K562 (cell line): ENCODE measurements at regions not wholly inside any gene's neighbourhood (a gene's known extent, or its start where the extent isn't known, plus 50 kb on each side); places are given as distances from the start of the nearest gene placed in this dataset.
"Not testable (repeated sequence)": the region's sequence is repeated elsewhere in the genome, so short reads cannot be mapped to it uniquely, and the experiment has no call there.

ENCODE experiments used
- ATAC-seq: fragments of 200-7000 bp; cut with Tn5 transposase; 3 replicates; pipeline ENCODE4 v1.9.1; 2020; ENCODE audit warnings: moderate library complexity
- BruUV-seq: library from RNA; stranded (reverse); fragments of 400-500 nt; replicated peaks from 2 replicates; lab custom pipeline; 2021; lab: Mats Ljungman, UMichigan
- CTCF ChIA-PET: fragments of 300-600 bp; formaldehyde crosslinking; extraction: SDS; loops from one replicate; lab custom pipeline; 2021; ENCODE audit warnings: low intra/inter-chr PET ratio; lab: Yijun Ruan, JAX
- POLR2A ChIA-PET: fragments of 300-600, 350-650 bp; sonication (Branson Sonifier 250); formaldehyde crosslinking; extraction: SDS; loops from one replicate; lab custom pipeline; 2021; ENCODE audit warnings: antibody characterized with exemption, inconsistent platforms; lab: Yijun Ruan, JAX
- DNase-seq, 4 experiments: peaks; one replicate each; pipeline versions ENCODE4 v3.0.0 to v3.0.0-alpha.2; 2011 to 2018; ENCODE audit warnings: low spot score in 3 of 4, mixed read lengths in 3 of 4; ENCODE audit errors: extremely low read depth in 1 of 4
- FAIRE-seq: peaks from 2 replicates; lab custom pipeline; 2011; peaks lifted over from hg19 to GRCh38; lab: Jason Lieb, UNC
- H2AFZ ChIP-seq: 2 replicates; pipeline ENCODE4 v1.6.0; 2011; ENCODE audit warnings: low read depth, low read length, control low read depth, inconsistent platforms
- H3K27ac ChIP-seq: fragments of 200-600 bp; 3 replicates; pipeline ENCODE4 v1.8.0; 2011; ENCODE audit warnings: low read depth, mild to moderate bottlenecking, control low read depth, inconsistent platforms, low read length, moderate library complexity, mixed read lengths; ENCODE audit errors: extremely low read depth
- H3K27me3 ChIP-seq, 2 experiments: fragments of 300-600 bp in 1 of 2; 2 replicates in 1 of 2; 3 replicates in 1 of 2; pipeline versions ENCODE4 v1.6.0 to v1.8.0; 2011; ENCODE audit warnings: inconsistent platforms in 2 of 2, low read length in 2 of 2, mild to moderate bottlenecking in 1 of 2, mixed read lengths in 1 of 2, moderate library complexity in 1 of 2; ENCODE audit not compliant: control insufficient read depth in 2 of 2, insufficient read depth in 2 of 2
- H3K36me3 ChIP-seq: fragments of 300-600 bp; 3 replicates; pipeline ENCODE4 v1.8.0; 2011; ENCODE audit warnings: mild to moderate bottlenecking, low read length, inconsistent platforms; ENCODE audit not compliant: control insufficient read depth, insufficient read depth
- H3K4me1 ChIP-seq, 2 experiments: fragments of 200-600 bp in 1 of 2; replicated peaks in 1 of 2; 2 replicates in 1 of 2; 3 replicates in 1 of 2; pipeline versions ENCODE4 v1.5.1 to v1.8.0; 2011; ENCODE audit warnings: inconsistent platforms in 2 of 2, low read length in 2 of 2, mild to moderate bottlenecking in 1 of 2, mixed read lengths in 1 of 2, moderate library complexity in 1 of 2; ENCODE audit not compliant: control insufficient read depth in 2 of 2, insufficient read depth in 2 of 2
- H3K4me2 ChIP-seq: 2 replicates; pipeline ENCODE4 v1.6.1; 2011; ENCODE audit warnings: low read length, control low read depth, inconsistent platforms, mixed read lengths; ENCODE audit not compliant: insufficient read depth
- H3K4me3 ChIP-seq: fragments of 200-600 bp; sonication (generic), shearing (Covaris generic); 2 replicates; pipeline ENCODE4 v1.5.1; 2016; ENCODE audit warnings: control low read depth, inconsistent platforms
- H3K79me2 ChIP-seq: fragments of 200-600 bp; 3 replicates; pipeline ENCODE4 v1.8.0; 2011; ENCODE audit warnings: low read length, inconsistent platforms; ENCODE audit not compliant: control insufficient read depth, insufficient read depth
- H3K9ac ChIP-seq, 2 experiments: 2 replicates each; pipeline versions ENCODE4 v1.6.0 to v1.6.1; 2011; ENCODE audit warnings: low read depth in 2 of 2, low read length in 2 of 2, control low read depth in 1 of 2, inconsistent platforms in 1 of 2, mild to moderate bottlenecking in 1 of 2, mixed read lengths in 1 of 2; ENCODE audit not compliant: insufficient read depth in 1 of 2
- H3K9me1 ChIP-seq: one replicate; pipeline ENCODE4 v1.6.0; 2011; ENCODE audit warnings: inconsistent platforms, mild to moderate bottlenecking, low read length, moderate library complexity; ENCODE audit not compliant: control insufficient read depth, insufficient read depth
- H3K9me3 ChIP-seq: replicated peaks from 2 replicates; pipeline ENCODE4 v1.5.1; 2011; ENCODE audit warnings: low read depth, low read length, inconsistent platforms; ENCODE audit not compliant: control insufficient read depth, insufficient read depth
- H4K20me1 ChIP-seq: replicated peaks from 2 replicates; pipeline ENCODE4 v1.6.1; 2011; ENCODE audit warnings: low read length, inconsistent platforms, mixed read lengths; ENCODE audit not compliant: control insufficient read depth, insufficient read depth
- ESRRA ChIP-seq: fragments of 450-650 bp; IDR thresholded peaks from 2 replicates; pipeline ENCODE4 v1.6.1; 2014; ENCODE audit warnings: low read depth, mild to moderate bottlenecking, moderate library complexity, borderline replicate concordance
- WGBS: fragments of 100-300 bp; shearing (Covaris generic); methylation state at CpG from one replicate; pipeline ENCODE4 v1.1.6; 2016; ENCODE audit warnings: low coverage, mixed read lengths; ENCODE audit not compliant: insufficient coverage; ENCODE audit errors: missing lambda C conversion rate; 5-methylcytosine and 5-hydroxymethylcytosine counted together
- in situ Hi-C: fragments of 300-500 bp; cut with MboI; formaldehyde crosslinking; loops from 4 replicates; pipeline ENCODE4 v1.15.0; 2018; ENCODE audit warnings: inconsistent platforms, mixed read lengths
- intact Hi-C: fragments of 100-400 bp; cut with micrococcal nuclease; formaldehyde crosslinking; loops from 2 replicates; pipeline ENCODE4 v1.14.2; 2022

DNA sequence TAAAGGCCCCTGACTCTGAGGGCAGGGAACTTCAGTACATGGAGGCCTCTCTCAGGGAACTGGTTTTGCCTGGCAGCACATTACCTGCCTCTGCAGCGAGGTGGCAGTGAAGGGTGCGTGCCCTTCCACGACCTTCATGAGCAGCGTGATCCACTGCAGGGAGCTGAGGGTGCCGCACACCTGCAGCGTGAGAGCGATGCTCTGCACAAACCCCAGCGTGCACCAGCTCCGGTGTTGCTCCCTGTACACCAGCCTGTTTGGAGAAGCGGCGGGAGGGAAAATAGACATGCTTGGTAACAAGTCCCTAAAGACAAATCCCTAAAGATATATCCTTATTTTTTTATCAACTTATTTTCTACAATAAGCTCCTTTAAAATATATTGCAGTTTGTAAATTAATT is 101.2 kb downstream of the GOLGA6L6 start:
- DNase-seq, BruUV-seq, FAIRE-seq, H2AFZ ChIP-seq, intact Hi-C loops, H3K79me2 ChIP-seq, H3K4me3 ChIP-seq, H4K20me1 ChIP-seq, H3K9ac ChIP-seq, ATAC-seq, H3K27me3 ChIP-seq, H3K9me1 ChIP-seq, in situ Hi-C loops, H3K9me3 ChIP-seq, H3K27ac ChIP-seq, H3K36me3 ChIP-seq, CTCF ChIA-PET, H3K4me1 ChIP-seq, H3K4me2 ChIP-seq, POLR2A ChIA-PET: not testable (repeated sequence)
- 90% methylated on average over 7 of the region's 11 CpGs for WGBS
- 0 out of 2 replicates have a peak, but pooled peaks have one; percentile 25 for TF ChIP-seq ESRRA

- ATAC-seq, H3K9ac ChIP-seq, H3K36me3 ChIP-seq, BruUV-seq, H3K79me2 ChIP-seq, POLR2A ChIA-PET, in situ Hi-C loops, intact Hi-C loops, H2AFZ ChIP-seq, H3K9me1 ChIP-seq, CTCF ChIA-PET, FAIRE-seq, H3K4me3 ChIP-seq, H3K27ac ChIP-seq, DNase-seq, H3K27me3 ChIP-seq, H3K9me3 ChIP-seq, H3K4me2 ChIP-seq, H3K4me1 ChIP-seq, H4K20me1 ChIP-seq: not testable (repeated sequence)
- 70% methylated on average over 2 of the region's 15 CpGs for WGBS
Measured at GRCh38 chr15:20439111-20439510, 102.5 kb downstream of the GOLGA6L6 start.

DNA sequence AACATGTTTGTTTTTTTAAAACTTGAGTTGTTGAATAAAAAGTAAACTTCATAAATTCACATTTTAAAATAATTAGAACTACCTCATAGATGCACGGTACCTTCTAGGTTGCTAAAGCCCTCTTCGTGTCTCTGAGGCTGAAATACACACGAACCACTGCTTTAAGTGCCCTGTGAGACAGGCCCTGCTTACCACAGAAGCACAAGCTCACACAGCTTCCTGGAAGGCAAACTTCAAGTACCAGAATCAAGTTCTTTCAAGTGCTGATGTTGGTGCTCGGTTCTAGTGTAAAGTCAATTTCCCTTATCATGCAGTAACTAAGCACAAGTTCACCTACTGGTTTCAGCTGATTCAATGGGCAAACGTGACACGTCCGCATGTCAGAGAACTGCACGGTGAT is 103.3 kb downstream of the GOLGA6L6 start:
- H3K9ac ChIP-seq, H3K4me2 ChIP-seq, H3K9me3 ChIP-seq, DNase-seq, CTCF ChIA-PET, intact Hi-C loops, H3K79me2 ChIP-seq, BruUV-seq, H3K27ac ChIP-seq, ATAC-seq, in situ Hi-C loops, H3K4me1 ChIP-seq, H3K9me1 ChIP-seq, FAIRE-seq, H3K27me3 ChIP-seq, POLR2A ChIA-PET, H3K4me3 ChIP-seq, H2AFZ ChIP-seq, H4K20me1 ChIP-seq, H3K36me3 ChIP-seq: not testable (repeated sequence)
- 83% methylated on average over 3 of the region's 8 CpGs for WGBS

GRCh38 chr15:20433468-20433867 is 108.1 kb downstream of the GOLGA6L6 start:
- H3K27ac ChIP-seq, POLR2A ChIA-PET, H3K9ac ChIP-seq, H3K36me3 ChIP-seq, ATAC-seq, H3K27me3 ChIP-seq, FAIRE-seq, H4K20me1 ChIP-seq, CTCF ChIA-PET, BruUV-seq, H3K79me2 ChIP-seq, H3K9me1 ChIP-seq, H3K4me3 ChIP-seq, intact Hi-C loops, H3K4me2 ChIP-seq, H2AFZ ChIP-seq, H3K9me3 ChIP-seq, DNase-seq, in situ Hi-C loops, H3K4me1 ChIP-seq: not testable (repeated sequence)
- no CpG with 5 or more reads among the region's 7 CpGs for WGBS
